OCI-LY3 (cell line): ENCODE measurements at regions not wholly inside any gene's neighbourhood (a gene's known extent, or its start where the extent isn't known, plus 50 kb on each side); places are given as distances from the start of the nearest gene placed in this dataset.

Source experiments
- EZH2phosphoT487 ChIP-seq: fragments of 200-600 bp; shearing (Covaris generic); IDR thresholded peaks from 2 replicates; pipeline ENCODE4 v1.6.1; 2018; ENCODE audit warnings: antibody characterized with exemption, mixed run types, low read depth
- TF ChIP-seq, protein P1 (sequence below): fragments of 200-600, 300-600 bp; sonication (generic); IDR thresholded peaks from 2 replicates; pipeline ENCODE4 v1.5.1; 2014; ENCODE audit warnings: antibody characterized with exemption, low read length, low read depth

DNA sequence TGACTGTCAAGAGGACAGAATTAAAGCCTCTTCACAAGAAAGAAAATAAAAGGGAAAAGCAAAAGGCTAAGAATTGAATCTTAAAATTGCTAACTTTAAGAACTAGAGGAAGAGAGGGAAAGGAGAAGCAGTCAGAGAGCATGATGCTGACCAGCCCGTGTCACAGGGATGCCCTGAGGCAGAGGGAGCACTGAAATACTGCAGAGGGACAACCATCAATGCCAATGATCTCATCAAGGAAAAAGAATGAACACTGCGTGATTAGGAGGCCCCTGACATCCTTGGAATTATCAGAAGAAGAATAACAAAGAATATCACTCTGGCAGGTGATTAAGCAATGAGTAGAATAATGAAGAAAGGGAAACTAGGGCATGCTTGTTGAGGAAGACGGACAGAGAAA, 252.2 kb upstream of the GRIP1 start:
- TF ChIP-seq, protein P1, sequence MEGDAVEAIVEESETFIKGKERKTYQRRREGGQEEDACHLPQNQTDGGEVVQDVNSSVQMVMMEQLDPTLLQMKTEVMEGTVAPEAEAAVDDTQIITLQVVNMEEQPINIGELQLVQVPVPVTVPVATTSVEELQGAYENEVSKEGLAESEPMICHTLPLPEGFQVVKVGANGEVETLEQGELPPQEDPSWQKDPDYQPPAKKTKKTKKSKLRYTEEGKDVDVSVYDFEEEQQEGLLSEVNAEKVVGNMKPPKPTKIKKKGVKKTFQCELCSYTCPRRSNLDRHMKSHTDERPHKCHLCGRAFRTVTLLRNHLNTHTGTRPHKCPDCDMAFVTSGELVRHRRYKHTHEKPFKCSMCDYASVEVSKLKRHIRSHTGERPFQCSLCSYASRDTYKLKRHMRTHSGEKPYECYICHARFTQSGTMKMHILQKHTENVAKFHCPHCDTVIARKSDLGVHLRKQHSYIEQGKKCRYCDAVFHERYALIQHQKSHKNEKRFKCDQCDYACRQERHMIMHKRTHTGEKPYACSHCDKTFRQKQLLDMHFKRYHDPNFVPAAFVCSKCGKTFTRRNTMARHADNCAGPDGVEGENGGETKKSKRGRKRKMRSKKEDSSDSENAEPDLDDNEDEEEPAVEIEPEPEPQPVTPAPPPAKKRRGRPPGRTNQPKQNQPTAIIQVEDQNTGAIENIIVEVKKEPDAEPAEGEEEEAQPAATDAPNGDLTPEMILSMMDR, result no peak
- no peak for TF ChIP-seq EZH2phosphoT487
